ENCODE measurements at regions not wholly inside any gene's neighbourhood (a gene's known extent, or its start where the extent isn't known, plus 50 kb on each side); places are given as distances from the start of the nearest gene placed in this dataset.
A peak's percentile ranks its signal among the peaks of the same experiment; 100 is the strongest.

- TF ChIP-seq CTCF (IDR thresholded peaks at IDR 0.05 in 4 of 5, conservative IDR thresholded peaks at IDR 0.05 in 1 of 5), result no peak
- TF ChIP-seq POLR2A (IDR thresholded peaks at IDR 0.05), result no peak
- intact Hi-C loops (cut with DNase I; ENCODE audit: low total_unique reads), result no loop called here
- no peak for ATAC-seq
Measured at GRCh38 chr12:46486588-46486987, 114.0 kb upstream of the SLC38A2 start.

GRCh38 chr12:46485853-46486252 is 113.3 kb upstream of the SLC38A2 start:
- DNase-seq (no peak), ATAC-seq (no peak)
- intact Hi-C loops (cut with DNase I; ENCODE audit: low total_unique reads), result no loop called here
- Histone ChIP-seq H3K36me3 (no peaks in the 10 kb centered on the region), H3K27me3 (no peaks in the 10 kb centered on the region), H3K4me1 (peaks cover 14 to 18% of the 10 kb centered on the region in 2 donors), H3K4me3 (no peak overlapping the region), H3K27ac (no peak overlapping the region), H3K9me3 (no peaks in the 10 kb centered on the region)
- TF ChIP-seq CTCF (IDR thresholded peaks at IDR 0.05 in 4 of 5, conservative IDR thresholded peaks at IDR 0.05 in 1 of 5) (no peak), POLR2A (IDR thresholded peaks at IDR 0.05) (no peak)
- in situ Hi-C loops (cut with MboI; ENCODE audit: low sequenced_read_pairs in 4 of 4), result no loop called here

More at GRCh38 chr12:46486588-46486987, 114.0 kb upstream of the SLC38A2 start:
- Histone ChIP-seq H3K27ac (no peak overlapping the region), H3K4me3 (no peak overlapping the region), H3K4me1 (peaks cover 22 to 26% of the 10 kb centered on the region in 2 donors), H3K9me3 (no peaks in the 10 kb centered on the region), H3K27me3 (no peaks in the 10 kb centered on the region), H3K36me3 (no peaks in the 10 kb centered on the region)
- in situ Hi-C loops (cut with MboI; ENCODE audit: low sequenced_read_pairs in 4 of 4), result no loop called here
- no peak for DNase-seq

- no peak overlapping the region for H3K4me3 ChIP-seq
- no peak for DNase-seq
- no peak for ATAC-seq
- no peaks in the 10 kb centered on the region for H3K9me3 ChIP-seq
- no peak overlapping the region for H3K27ac ChIP-seq
- H3K4me1 ChIP-seq, result peaks cover 1 to 5% of the 10 kb centered on the region in 2 donors
- in situ Hi-C loops (cut with MboI; ENCODE audit: low sequenced_read_pairs in 4 of 4), result no loop called here
- no peaks in the 10 kb centered on the region for H3K36me3 ChIP-seq
- intact Hi-C loops (cut with DNase I; ENCODE audit: low total_unique reads), result no loop called here
- TF ChIP-seq POLR2A (IDR thresholded peaks at IDR 0.05) (no peak), CTCF (IDR thresholded peaks at IDR 0.05 in 4 of 5, conservative IDR thresholded peaks at IDR 0.05 in 1 of 5) (no peak)
- no peaks in the 10 kb centered on the region for H3K27me3 ChIP-seq
Measured at GRCh38 chr12:46484396-46485061, 112.0 kb upstream of the SLC38A2 start.

- H3K27ac ChIP-seq, result no peak overlapping the region
- no peaks in the 10 kb centered on the region for H3K27me3 ChIP-seq
- DNase-seq (no peak), ATAC-seq (peak in 1 of 2 donors; percentile 52)
- intact Hi-C loops (cut with DNase I; ENCODE audit: low total_unique reads), result no loop called here
- in situ Hi-C loops (cut with MboI; ENCODE audit: low sequenced_read_pairs in 4 of 4), result no loop called here
- H3K36me3 ChIP-seq, result no peaks in the 10 kb centered on the region
- no peak overlapping the region for H3K4me3 ChIP-seq
- peaks cover 0 to 4% of the 10 kb centered on the region in 2 donors for H3K4me1 ChIP-seq
- TF ChIP-seq POLR2A (IDR thresholded peaks at IDR 0.05) (no peak), CTCF (IDR thresholded peaks at IDR 0.05 in 4 of 5, conservative IDR thresholded peaks at IDR 0.05 in 1 of 5) (no peak)
- no peaks in the 10 kb centered on the region for H3K9me3 ChIP-seq
Measured at GRCh38 chr12:46483572-46484395, 111.2 kb upstream of the SLC38A2 start.
